GM12873 (cell line): ENCODE measurements at regions not wholly inside any gene's neighbourhood (a gene's known extent, or its start where the extent isn't known, plus 50 kb on each side); places are given as distances from the start of the nearest gene placed in this dataset.

Experiments used
- TF ChIP-seq, protein P1 (sequence below): IDR thresholded peaks from 2 replicates; pipeline ENCODE4 v1.5.1; 2012; ENCODE audit warnings: low read depth, mild to moderate bottlenecking, moderate library complexity, low read length, control low read depth; ENCODE audit not compliant: insufficient read depth; ENCODE audit errors: missing control alignments

DNA sequence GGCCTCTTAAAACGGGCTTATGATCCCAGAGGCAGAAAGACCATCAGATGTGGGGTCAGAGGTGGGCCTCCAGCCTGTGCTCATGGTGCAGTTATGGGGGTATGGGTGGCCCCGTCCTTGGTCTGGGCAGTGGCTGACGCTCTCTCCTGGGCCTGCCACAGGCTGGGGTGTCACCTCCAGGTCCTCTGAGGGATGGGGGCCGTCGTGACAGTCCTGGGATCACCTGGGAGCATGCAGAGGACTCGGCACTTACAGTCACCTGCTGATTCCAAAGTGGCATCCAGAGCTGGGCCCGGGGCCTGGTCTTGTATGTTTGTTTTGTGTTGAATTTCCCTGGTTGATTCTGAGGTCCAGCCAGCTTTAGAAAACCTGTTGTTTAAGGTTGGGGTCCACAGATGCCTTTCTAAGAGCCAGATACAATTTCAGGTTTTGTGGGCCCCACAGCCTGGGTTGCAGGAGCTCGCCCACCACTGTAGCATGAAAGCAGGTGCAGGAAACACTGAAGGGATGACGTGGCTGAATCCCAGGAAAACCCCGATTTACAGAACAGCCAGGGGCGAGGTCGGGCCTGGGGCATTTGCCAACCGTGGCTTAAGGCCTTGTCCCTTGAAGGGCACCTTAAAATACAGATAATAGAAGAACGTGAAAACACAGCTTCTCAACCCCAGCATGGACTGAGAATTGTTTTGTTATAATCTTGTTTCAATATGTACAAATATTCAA, 170.7 kb upstream of the PPP2R2D start:
- TF ChIP-seq, protein P1, sequence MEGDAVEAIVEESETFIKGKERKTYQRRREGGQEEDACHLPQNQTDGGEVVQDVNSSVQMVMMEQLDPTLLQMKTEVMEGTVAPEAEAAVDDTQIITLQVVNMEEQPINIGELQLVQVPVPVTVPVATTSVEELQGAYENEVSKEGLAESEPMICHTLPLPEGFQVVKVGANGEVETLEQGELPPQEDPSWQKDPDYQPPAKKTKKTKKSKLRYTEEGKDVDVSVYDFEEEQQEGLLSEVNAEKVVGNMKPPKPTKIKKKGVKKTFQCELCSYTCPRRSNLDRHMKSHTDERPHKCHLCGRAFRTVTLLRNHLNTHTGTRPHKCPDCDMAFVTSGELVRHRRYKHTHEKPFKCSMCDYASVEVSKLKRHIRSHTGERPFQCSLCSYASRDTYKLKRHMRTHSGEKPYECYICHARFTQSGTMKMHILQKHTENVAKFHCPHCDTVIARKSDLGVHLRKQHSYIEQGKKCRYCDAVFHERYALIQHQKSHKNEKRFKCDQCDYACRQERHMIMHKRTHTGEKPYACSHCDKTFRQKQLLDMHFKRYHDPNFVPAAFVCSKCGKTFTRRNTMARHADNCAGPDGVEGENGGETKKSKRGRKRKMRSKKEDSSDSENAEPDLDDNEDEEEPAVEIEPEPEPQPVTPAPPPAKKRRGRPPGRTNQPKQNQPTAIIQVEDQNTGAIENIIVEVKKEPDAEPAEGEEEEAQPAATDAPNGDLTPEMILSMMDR = no peak

DNA sequence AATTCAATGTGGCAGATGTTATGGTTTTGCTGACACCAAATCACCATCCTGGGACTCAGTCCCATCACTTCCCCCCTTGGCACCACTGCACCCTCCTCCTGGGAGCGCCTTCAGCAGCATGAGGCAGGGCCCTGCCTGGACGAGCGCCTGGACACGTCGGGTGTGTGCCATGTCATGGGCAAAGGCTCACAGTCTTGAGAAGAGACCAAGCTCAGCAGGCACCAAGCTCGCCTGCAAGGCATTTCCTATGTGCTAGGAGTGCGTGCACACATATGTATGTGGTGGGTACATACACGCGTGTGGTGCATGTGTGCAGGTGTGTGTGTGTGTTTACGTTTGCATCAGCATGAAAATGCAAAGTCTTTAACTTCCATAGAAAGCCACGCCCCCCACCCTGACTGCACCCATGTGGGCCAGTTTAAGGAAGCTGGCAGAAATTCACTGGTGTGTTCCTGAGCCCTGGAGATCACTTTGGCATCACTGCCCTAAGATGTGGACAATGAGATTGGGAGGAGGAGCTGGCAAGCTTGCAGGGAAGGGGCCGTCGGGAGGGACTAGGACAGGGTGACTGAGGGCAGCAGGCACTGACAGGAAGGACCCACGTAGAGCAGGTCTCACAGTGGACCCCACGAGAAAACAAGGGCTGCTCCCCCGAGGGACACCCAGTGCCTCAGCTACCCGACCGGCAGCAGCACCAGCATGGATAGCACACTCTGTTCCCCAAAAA, 169.9 kb upstream of the PPP2R2D start:
- TF ChIP-seq, protein P1 = no peak

DNA sequence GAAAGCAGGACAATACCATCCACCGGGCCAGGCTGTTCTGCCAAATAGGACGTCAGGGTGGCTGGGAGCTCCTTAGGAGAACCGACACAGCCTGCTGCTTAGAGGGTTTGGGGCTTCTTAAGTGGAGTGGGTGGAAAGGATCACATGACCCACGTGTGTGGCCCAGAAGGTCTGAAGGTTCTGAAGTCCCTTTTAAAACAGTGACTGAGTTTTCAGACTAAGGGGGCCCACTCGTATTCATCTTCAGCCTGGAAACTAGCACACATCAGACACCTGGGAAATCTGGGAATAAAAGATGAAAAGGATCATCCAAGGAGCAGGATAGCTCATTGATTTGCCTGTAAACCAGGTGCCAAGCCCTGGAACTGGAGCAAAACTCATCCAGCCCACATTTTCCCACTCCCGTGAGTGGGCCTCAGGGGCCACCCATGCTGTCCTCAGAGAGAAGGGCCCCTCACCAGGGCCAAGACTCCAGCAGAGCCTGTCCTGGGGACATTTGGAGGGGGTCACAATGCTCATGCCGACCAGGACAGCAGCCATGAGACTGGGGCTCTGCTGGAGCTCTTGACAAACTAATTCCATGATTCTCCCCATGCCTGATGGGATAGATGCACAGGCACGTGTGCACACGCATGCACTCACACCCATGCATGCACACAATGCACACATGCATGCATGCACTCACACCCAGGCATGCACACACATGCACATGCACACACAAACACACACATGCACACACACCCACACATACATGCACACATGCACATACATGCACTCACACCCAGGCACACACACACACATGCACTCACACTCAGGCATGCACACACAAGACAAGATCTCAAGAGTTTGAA, 168.8 kb upstream of the PPP2R2D start:
- TF ChIP-seq, protein P1 = no peak

DNA sequence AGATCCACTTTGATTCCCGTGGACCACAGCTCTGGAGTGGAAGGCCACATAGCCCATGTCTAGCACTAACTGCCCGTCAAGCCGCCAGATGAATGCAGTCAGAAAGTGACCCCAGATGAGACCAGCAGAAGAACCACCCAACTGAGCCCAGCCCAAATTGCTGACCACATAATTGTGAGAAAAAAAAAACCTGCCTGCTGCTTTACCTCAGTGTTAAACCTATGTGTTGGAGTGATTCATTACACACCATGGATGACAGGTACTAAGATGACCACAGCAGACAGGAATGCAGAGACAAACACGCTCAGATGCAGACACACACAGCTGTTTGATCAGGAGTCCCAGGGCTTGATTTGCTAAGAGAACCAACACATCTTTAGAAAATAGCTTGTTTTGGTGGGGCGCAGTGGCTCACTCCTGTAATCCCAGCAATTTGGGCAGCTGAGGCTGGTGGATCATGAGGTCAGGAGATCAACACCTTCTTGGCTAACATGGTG, 168.1 kb upstream of the PPP2R2D start:
- TF ChIP-seq, protein P1 = no peak

DNA sequence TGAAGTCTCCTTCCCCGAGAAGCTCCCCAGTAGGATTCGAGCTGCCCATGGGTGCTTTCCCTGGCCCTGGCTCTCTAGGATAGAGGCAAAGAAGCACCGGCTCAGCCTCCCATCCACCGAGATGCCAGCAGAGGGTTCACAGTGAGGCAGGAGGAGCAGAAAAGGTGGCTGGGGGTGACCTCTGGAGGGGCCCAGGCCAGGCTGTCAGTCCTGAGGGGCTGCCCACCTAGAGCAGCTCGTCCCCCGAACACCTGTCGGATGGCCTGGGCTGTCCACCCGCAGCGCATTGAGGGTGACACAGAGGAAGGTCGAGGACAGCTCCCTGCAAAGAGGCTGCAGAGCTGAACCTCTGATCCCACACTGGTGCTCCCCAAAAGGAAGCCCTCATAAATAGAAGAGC, 167.2 kb upstream of the PPP2R2D start:
- TF ChIP-seq, protein P1 = no peak

DNA sequence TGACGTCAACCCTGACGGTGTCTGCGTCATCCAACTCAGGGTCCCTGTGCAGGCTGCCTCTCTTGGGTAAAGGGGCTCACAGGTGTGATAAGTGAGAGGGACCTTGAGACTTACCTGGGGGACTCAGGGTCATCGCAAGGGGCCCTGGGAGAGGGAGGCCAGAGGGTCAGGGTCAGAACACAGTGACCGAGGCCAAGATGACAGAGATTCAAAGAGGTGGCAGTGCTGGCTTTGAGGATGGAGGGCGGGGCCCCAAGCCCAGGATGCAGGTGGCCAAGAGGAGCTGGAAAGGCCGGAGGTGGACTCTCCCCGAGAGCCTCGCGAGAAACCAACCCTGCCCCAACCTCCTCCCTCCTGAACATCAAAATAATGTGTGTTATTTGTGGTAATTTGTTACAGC, 165.2 kb upstream of the PPP2R2D start:
- TF ChIP-seq, protein P1 = no peak
